Fibroblast of upper back skin (primary cell): ENCODE measurements at regions not wholly inside any gene's neighbourhood (a gene's known extent, or its start where the extent isn't known, plus 50 kb on each side); places are given as distances from the start of the nearest gene placed in this dataset.

Experiments
- DNase-seq: peaks from one replicate; pipeline ENCODE4 v3.0.0-alpha.2; 2013

GRCh38 chr10:53140506-53140905, 367.9 kb upstream of the MBL2 start:
- peak; percentile 1 for DNase-seq

- no peak for DNase-seq
Observed at GRCh38 chr10:53135897-53136253, 363.3 kb upstream of the MBL2 start.

GRCh38 chr10:53135213-53135896, 362.8 kb upstream of the MBL2 start:
- DNase-seq: no peak

- no peak for DNase-seq
Observed at GRCh38 chr10:53134050-53134449, 361.5 kb upstream of the MBL2 start.

- DNase-seq: no peak
Observed at GRCh38 chr10:53130337-53130736, 357.8 kb upstream of the MBL2 start.

- no peak for DNase-seq
Observed at GRCh38 chr10:53127686-53128085, 355.1 kb upstream of the MBL2 start.

- DNase-seq: no peak
Observed at GRCh38 chr10:53123311-53123710, 350.7 kb upstream of the MBL2 start.

GRCh38 chr10:53122281-53122680, 349.7 kb upstream of the MBL2 start:
- DNase-seq: no peak

- no peak for DNase-seq
Observed at GRCh38 chr10:53115660-53116059, 343.1 kb upstream of the MBL2 start.

- no peak for DNase-seq
Observed at GRCh38 chr10:53111529-53111928, 338.9 kb upstream of the MBL2 start.

- DNase-seq: no peak
Observed at GRCh38 chr10:53109320-53109719, 336.7 kb upstream of the MBL2 start.

- DNase-seq: no peak
Observed at GRCh38 chr10:53108317-53108934, 335.8 kb upstream of the MBL2 start.

- DNase-seq: no peak
Observed at GRCh38 chr10:53107711-53108110, 335.1 kb upstream of the MBL2 start.

GRCh38 chr10:53102424-53102823, 329.8 kb upstream of the MBL2 start:
- no peak for DNase-seq

- DNase-seq: no peak
Observed at GRCh38 chr10:53093878-53094277, 321.3 kb upstream of the MBL2 start.

GRCh38 chr10:53091574-53091973, 319.0 kb upstream of the MBL2 start:
- DNase-seq: no peak

GRCh38 chr10:53088961-53089360, 316.4 kb upstream of the MBL2 start:
- no peak for DNase-seq

GRCh38 chr10:53079283-53079682, 306.7 kb upstream of the MBL2 start:
- DNase-seq: no peak

GRCh38 chr10:53076948-53077347, 304.4 kb upstream of the MBL2 start:
- no peak for DNase-seq

- DNase-seq: no peak
Observed at GRCh38 chr10:53075469-53075868, 302.9 kb upstream of the MBL2 start.

GRCh38 chr10:53072144-53072543, 299.6 kb upstream of the MBL2 start:
- DNase-seq: no peak

- no peak for DNase-seq
Observed at GRCh38 chr10:53071505-53072125, 299.0 kb upstream of the MBL2 start.

GRCh38 chr10:53069013-53069412, 296.4 kb upstream of the MBL2 start:
- DNase-seq: no peak

GRCh38 chr10:53064614-53065013, 292.0 kb upstream of the MBL2 start:
- DNase-seq: no peak

- no peak for DNase-seq
Observed at GRCh38 chr10:53063805-53064204, 291.2 kb upstream of the MBL2 start.
